ENCODE measurements at regions not wholly inside any gene's neighbourhood (a gene's known extent, or its start where the extent isn't known, plus 50 kb on each side); places are given as distances from the start of the nearest gene placed in this dataset.

GRCh38 chr14:89573399-89573657 lies 156.3 kb upstream of the FOXN3 start:
- Histone ChIP-seq H3K4me2 (ENCODE audit: low read length) (no peak overlapping the region), H3K79me2 (ENCODE audit: insufficient read depth, low read length) (peaks cover 18% of the 10 kb centered on the region), H3K27ac (ENCODE audit: low read depth, low read length) (no peak overlapping the region), H3K27me3 (ENCODE audit: insufficient read depth, low read length) (no peaks in the 10 kb centered on the region), H3K9me3 (ENCODE audit: insufficient read depth, low read depth, low read length) (no peaks in the 10 kb centered on the region), H3K36me3 (ENCODE audit: insufficient read depth, low read length) (peaks cover 3% of the 10 kb centered on the region), H3K9ac (ENCODE audit: low read length) (no peak overlapping the region), H2AFZ (ENCODE audit: low read depth, low read length) (no peak overlapping the region), H3K4me1 (ENCODE audit: insufficient read depth, low read length) (no peaks in the 10 kb centered on the region), H4K20me1 (ENCODE audit: insufficient read depth, low read length) (peaks cover under 1% of the 10 kb centered on the region), H3K4me3 (ENCODE audit: insufficient read depth, low read depth, low read length) (no peak overlapping the region)
- H3K4me3 Mint-ChIP-seq (ENCODE audit: unreplicated experiment): no peak overlapping the region
- FAIRE-seq: no peak
- no peaks in the 10 kb centered on the region for H3K27me3 Mint-ChIP-seq (ENCODE audit: low read depth, unreplicated experiment)
- no peak overlapping the region for H3K27ac Mint-ChIP-seq (ENCODE audit: unreplicated experiment)
- no peaks in the 10 kb centered on the region for H3K9me3 Mint-ChIP-seq (ENCODE audit: unreplicated experiment)
- H3K36me3 Mint-ChIP-seq (ENCODE audit: low read depth, unreplicated experiment): peaks cover 14% of the 10 kb centered on the region
- H3K4me1 Mint-ChIP-seq (ENCODE audit: low read depth, unreplicated experiment): peaks cover 19% of the 10 kb centered on the region
- DNase-seq (ENCODE audit: low read depth): no peak
- TF ChIP-seq CTCF (IDR thresholded peaks at IDR 0.05; ENCODE audit: insufficient read depth, low read depth, low read length) (no peak), EZH2 (IDR thresholded peaks at IDR 0.05; ENCODE audit: insufficient read depth, low read length) (no peak)

- Histone ChIP-seq H2AFZ (ENCODE audit: low read depth, low read length) (no peak overlapping the region), H3K27me3 (ENCODE audit: insufficient read depth, low read length) (no peaks in the 10 kb centered on the region), H3K27ac (ENCODE audit: low read depth, low read length) (no peak overlapping the region), H3K36me3 (ENCODE audit: insufficient read depth, low read length) (peaks cover 3% of the 10 kb centered on the region), H3K4me1 (ENCODE audit: insufficient read depth, low read length) (no peaks in the 10 kb centered on the region), H4K20me1 (ENCODE audit: insufficient read depth, low read length) (no peaks in the 10 kb centered on the region), H3K9me3 (ENCODE audit: insufficient read depth, low read depth, low read length) (no peaks in the 10 kb centered on the region), H3K79me2 (ENCODE audit: insufficient read depth, low read length) (peaks cover 20% of the 10 kb centered on the region), H3K4me3 (ENCODE audit: insufficient read depth, low read depth, low read length) (no peak overlapping the region), H3K9ac (ENCODE audit: low read length) (no peak overlapping the region), H3K4me2 (ENCODE audit: low read length) (no peak overlapping the region)
- Mint-ChIP-seq H3K4me1 (ENCODE audit: low read depth, unreplicated experiment) (peaks cover 14% of the 10 kb centered on the region), H3K4me3 (ENCODE audit: unreplicated experiment) (no peak overlapping the region), H3K27ac (ENCODE audit: unreplicated experiment) (no peak overlapping the region), H3K36me3 (ENCODE audit: low read depth, unreplicated experiment) (peaks cover 13% of the 10 kb centered on the region), H3K9me3 (ENCODE audit: unreplicated experiment) (peaks cover 2% of the 10 kb centered on the region), H3K27me3 (ENCODE audit: low read depth, unreplicated experiment) (no peaks in the 10 kb centered on the region)
- DNase-seq (ENCODE audit: low read depth) (no peak), FAIRE-seq (no peak)
- no peak for TF ChIP-seq CTCF (IDR thresholded peaks at IDR 0.05; ENCODE audit: insufficient read depth, low read depth, low read length)
- no peak for TF ChIP-seq EZH2 (IDR thresholded peaks at IDR 0.05; ENCODE audit: insufficient read depth, low read length)
These were observed 155.8 kb upstream of the FOXN3 start for GRCh38 chr14:89572596-89573398.

GRCh38 chr14:89571491-89571890 lies 154.5 kb upstream of the FOXN3 start:
- Histone ChIP-seq H2AFZ (ENCODE audit: low read depth, low read length) (no peak overlapping the region), H3K4me2 (ENCODE audit: low read length) (no peak overlapping the region), H3K27ac (ENCODE audit: low read depth, low read length) (no peak overlapping the region), H3K79me2 (ENCODE audit: insufficient read depth, low read length) (peaks cover 20% of the 10 kb centered on the region), H3K27me3 (ENCODE audit: insufficient read depth, low read length) (no peaks in the 10 kb centered on the region), H3K9me3 (ENCODE audit: insufficient read depth, low read depth, low read length) (no peaks in the 10 kb centered on the region), H3K9ac (ENCODE audit: low read length) (no peak overlapping the region), H3K4me1 (ENCODE audit: insufficient read depth, low read length) (no peaks in the 10 kb centered on the region), H4K20me1 (ENCODE audit: insufficient read depth, low read length) (no peaks in the 10 kb centered on the region), H3K4me3 (ENCODE audit: insufficient read depth, low read depth, low read length) (no peak overlapping the region), H3K36me3 (ENCODE audit: insufficient read depth, low read length) (peaks cover 3% of the 10 kb centered on the region)
- Mint-ChIP-seq H3K36me3 (ENCODE audit: low read depth, unreplicated experiment) (peaks cover 13% of the 10 kb centered on the region), H3K27me3 (ENCODE audit: low read depth, unreplicated experiment) (no peaks in the 10 kb centered on the region), H3K4me3 (ENCODE audit: unreplicated experiment) (no peak overlapping the region), H3K4me1 (ENCODE audit: low read depth, unreplicated experiment) (peaks cover 3% of the 10 kb centered on the region), H3K9me3 (ENCODE audit: unreplicated experiment) (peaks cover 2% of the 10 kb centered on the region), H3K27ac (ENCODE audit: unreplicated experiment) (no peak overlapping the region)
- FAIRE-seq (no peak), DNase-seq (ENCODE audit: low read depth) (no peak)
- TF ChIP-seq CTCF (IDR thresholded peaks at IDR 0.05; ENCODE audit: insufficient read depth, low read depth, low read length): no peak
- TF ChIP-seq EZH2 (IDR thresholded peaks at IDR 0.05; ENCODE audit: insufficient read depth, low read length): no peak
